NCI-H2227 (cell line): ENCODE measurements at regions not wholly inside any gene's neighbourhood (a gene's known extent, or its start where the extent isn't known, plus 50 kb on each side); places are given as distances from the start of the nearest gene placed in this dataset.
"Not testable (repeated sequence)": the region's sequence is repeated elsewhere in the genome, so short reads cannot be mapped to it uniquely, and the experiment has no call there.

Experiments
- DNase-seq: peaks from one replicate; lab custom pipeline; 2025; ENCODE audit not compliant: unreplicated experiment; lab: John Stamatoyannopoulos, UW

DNA sequence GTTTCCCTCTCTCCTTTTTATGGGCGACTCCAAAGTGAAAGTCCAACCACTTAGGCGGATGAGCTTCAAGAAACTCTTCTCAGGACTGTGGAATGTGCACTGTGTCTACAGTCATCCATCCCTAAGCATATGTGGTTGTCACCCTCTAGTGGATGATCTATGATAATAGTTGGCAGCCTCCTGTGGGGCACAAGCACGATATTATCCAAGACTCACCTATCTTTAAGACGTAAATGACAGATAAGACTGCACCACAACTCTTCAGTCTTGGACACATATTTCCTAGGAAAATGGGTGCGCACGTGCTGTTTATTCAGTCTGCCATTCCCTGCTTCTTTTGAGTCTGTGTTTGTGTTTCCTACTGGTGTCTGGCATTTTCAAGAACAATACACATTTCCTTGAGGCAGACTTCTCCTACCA is 145.5 kb upstream of the CTAGE1 start:
- DNase-seq = peak; percentile 10

DNA sequence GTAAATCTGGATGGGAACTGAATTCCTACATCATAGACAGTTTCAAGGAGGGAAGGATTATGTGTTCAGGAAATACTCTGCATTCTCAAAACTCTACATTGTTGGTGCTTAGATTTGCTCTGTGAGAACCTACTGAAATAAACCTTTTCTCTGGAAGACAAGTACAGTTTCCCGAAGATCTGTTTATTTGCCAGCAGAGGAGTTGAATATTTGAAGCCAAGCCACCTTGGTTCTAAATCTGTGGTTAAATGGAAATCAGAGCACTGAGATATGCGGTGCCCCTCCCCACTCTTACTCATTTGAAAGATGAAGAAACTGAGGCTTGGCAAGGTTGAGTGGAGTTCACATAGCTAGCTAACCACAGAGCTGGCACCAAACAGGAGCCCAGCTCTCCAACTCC is 146.3 kb upstream of the CTAGE1 start:
- no peak for DNase-seq

- DNase-seq = no peak
These were observed 149.1 kb upstream of the CTAGE1 start for GRCh38 chr18:22566703-22567420.

DNA sequence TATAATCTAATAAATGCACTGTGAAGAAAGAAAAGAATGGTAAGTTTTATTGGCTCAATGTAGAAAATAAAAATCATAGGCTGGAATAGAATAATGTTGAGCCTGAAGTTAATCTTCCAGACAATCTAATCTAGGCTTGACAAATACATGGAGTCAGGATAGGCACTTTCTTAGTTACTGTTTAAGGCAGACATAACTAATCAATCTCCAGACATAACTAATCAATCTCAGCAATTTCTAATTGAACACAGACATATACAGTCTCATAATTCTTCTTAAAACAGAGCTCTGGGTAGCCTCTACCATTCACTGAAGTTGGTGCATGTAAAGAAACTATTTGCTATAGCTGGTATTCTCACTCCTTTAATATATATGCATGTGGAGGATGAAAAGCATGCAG is 150.1 kb upstream of the CTAGE1 start:
- DNase-seq = no peak

GRCh38 chr18:22570492-22570891 is 152.8 kb upstream of the CTAGE1 start:
- DNase-seq = no peak

GRCh38 chr18:22572341-22572740 is 154.6 kb upstream of the CTAGE1 start:
- no peak for DNase-seq

GRCh38 chr18:22579271-22579670 is 161.6 kb upstream of the CTAGE1 start:
- no peak for DNase-seq

- DNase-seq = no peak
These were observed 167.6 kb upstream of the CTAGE1 start for GRCh38 chr18:22585333-22585732.

GRCh38 chr18:22585821-22586220 is 168.1 kb upstream of the CTAGE1 start:
- DNase-seq = no peak

GRCh38 chr18:22591222-22591621 is 173.5 kb upstream of the CTAGE1 start:
- DNase-seq = no peak

DNA sequence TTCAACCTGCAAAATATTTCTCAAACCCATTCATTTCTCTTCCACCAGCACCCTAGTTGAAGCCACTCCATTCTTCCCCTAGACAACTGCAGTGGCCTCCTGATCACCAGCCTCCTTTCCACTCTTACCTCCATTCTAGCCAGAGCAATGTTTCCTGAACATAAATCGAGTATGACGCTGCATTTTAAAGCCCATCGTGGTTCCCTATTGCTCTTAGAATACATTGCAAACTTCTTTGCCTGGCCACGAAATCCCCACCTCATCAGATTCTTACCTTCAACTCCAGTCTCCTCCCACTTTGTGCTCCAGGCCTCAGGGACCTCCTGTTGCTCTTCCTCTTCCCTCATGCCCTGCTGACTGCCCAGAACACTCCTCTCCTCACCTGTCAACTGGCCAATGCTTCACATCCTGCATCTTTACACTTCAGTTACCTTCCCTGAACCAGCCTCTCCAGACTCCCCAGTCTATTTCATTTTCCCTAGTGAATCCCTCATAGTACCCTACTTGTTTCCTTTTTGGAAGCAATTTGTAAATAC is 176.5 kb upstream of the CTAGE1 start:
- DNase-seq = no peak

DNA sequence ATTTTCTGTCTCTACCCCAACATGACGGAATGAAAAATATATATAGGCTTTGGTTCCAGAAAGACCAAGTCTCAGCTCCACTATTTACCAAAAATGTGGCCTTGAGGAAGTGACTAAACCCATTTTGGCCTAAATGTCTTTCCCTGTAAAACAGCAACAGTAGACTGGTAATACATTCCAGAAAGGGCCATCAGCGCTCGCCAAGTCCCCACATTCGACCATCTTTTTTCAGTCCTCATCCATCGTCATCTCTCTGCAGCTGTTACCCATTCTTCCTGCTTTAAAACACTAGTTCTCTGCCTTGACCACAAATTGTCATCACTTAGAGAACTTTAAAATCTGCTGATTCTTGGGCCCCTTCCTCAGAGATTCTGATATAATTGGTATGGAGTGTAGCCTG is 183.8 kb upstream of the CTAGE1 start:
- DNase-seq = no peak

DNA sequence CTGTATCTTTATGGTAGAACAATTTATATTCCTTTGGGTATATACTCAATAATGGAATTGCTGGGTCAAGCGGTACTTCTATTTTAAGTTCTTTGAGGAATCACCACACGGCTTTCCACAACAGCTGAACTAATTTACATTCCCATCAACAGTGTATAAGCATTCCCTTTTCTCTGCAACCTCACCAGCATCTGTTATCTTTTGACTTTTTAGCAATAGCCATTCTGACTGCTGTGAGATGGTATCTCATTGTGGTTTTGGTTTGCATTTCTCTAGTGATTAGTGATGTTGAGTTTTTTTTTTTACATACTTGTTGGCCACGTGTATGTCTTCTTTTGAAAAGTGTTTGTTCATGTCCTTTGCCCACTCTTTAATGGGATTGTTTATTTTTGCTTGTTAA is 184.7 kb upstream of the CTAGE1 start:
- not testable (repeated sequence) for DNase-seq

DNA sequence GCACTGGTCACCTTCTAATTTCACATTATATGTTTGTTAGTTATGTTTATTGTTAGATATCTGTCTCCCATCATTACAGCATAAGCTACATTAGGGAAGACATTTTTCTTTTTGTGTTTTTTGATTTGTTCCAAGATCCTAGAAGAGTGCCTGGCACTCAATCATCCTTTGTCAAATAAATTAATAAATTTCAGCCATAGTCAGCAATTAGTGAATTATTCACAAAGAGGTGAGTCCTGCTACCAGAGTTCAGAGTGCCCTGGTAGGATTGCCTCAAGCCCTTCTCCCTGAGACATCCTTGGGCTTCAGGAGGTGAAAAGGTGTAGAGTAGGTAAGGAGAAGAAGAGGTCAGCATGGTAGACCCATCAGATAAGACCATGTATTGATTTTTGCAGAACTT is 186.2 kb upstream of the CTAGE1 start:
- DNase-seq = no peak

- DNase-seq = no peak
These were observed 186.8 kb upstream of the CTAGE1 start for GRCh38 chr18:22604390-22604985.

- no peak for DNase-seq
These were observed 187.3 kb upstream of the CTAGE1 start for GRCh38 chr18:22604986-22605421.

GRCh38 chr18:22605736-22606135 is 188.0 kb upstream of the CTAGE1 start:
- no peak for DNase-seq

DNA sequence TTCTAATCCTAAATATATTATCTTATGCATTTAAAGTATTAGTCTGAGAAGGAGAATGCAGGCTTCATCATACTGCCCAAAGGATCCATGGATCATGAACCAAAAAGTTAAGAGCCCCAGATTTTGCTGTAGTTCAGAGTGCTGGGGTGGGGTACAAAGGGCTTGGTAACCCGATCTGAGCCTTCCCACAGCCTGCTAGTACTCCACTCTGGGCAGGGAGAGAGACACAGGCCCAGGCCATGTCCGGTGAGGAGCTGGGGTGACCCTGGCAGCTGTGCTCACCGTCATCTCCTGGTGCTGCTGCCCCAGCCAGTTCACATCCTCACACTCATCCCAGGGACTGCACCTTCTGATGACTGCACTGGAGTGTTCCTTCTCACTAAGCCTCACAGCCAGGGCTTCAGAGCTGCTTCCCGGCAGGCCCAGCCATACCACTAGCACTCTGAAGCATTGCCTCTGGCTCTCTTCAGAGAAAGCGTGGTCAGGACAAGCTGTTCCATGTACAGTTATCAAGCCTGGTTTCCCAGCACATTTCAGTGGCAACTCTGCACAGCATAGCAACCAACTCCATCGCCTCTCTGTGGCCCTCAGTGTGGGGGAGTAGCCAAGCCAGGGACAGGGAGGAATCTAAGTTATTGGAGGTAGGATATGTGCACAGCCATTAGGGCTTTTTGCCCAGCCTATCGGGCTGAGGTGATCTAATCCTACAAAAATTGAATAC is 189.0 kb upstream of the CTAGE1 start:
- DNase-seq = no peak

- DNase-seq = no peak
These were observed 189.5 kb upstream of the CTAGE1 start for GRCh38 chr18:22607284-22607635.

DNA sequence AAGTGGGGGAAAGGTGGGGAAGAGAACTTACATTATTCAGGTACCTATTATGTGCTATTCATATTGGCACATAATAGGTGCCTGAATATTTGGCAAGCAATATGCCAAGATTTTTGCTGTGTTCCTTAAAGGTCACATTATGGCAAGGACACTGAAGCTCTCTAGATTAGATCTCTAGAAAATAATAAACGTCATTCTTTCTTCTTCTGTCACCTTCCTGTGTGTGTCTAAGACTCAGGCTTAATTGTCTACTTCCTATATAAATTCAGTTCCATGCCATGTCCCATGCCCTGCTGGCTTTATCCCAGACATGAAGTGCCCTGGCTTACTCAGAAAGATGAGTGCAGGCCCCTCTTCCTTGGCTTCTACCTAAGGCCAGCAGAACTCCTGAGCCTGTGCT is 191.1 kb upstream of the CTAGE1 start:
- no peak for DNase-seq

GRCh38 chr18:22609642-22610041 is 191.9 kb upstream of the CTAGE1 start:
- DNase-seq = no peak

- DNase-seq = no peak
These were observed 195.5 kb upstream of the CTAGE1 start for GRCh38 chr18:22613058-22613690.
